ENCODE measurements at regions not wholly inside any gene's neighbourhood (a gene's known extent, or its start where the extent isn't known, plus 50 kb on each side); places are given as distances from the start of the nearest gene placed in this dataset.

- Mint-ChIP-seq H3K27ac (no peak overlapping the region), H3K4me1 (peaks cover 66% of the 10 kb centered on the region), H3K4me3 (no peak overlapping the region), H3K27me3 (ENCODE audit: insufficient read depth, low read depth) (no peaks in the 10 kb centered on the region), H3K9me3 (no peaks in the 10 kb centered on the region), H3K36me3 (no peaks in the 10 kb centered on the region)
- Histone ChIP-seq H3K4me3 (no peak overlapping the region), H3K9ac (no peak overlapping the region), H3K27ac (no peak overlapping the region), H3K36me3 (no peaks in the 10 kb centered on the region), H3F3A (ENCODE audit: low read depth) (peaks cover 27% of the 10 kb centered on the region), H4K20me1 (ENCODE audit: low read depth) (no peaks in the 10 kb centered on the region), H3K4me1 (peaks cover 56% of the 10 kb centered on the region), H3K4me2 (no peak overlapping the region), H3K9me3 (ENCODE audit: low read depth) (no peaks in the 10 kb centered on the region), H2AFZ (replicated peaks) (no peak overlapping the region), H3K27me3 (no peaks in the 10 kb centered on the region), H3K79me2 (ENCODE audit: low read depth) (no peaks in the 10 kb centered on the region)
- no peak for TF ChIP-seq CTCF (IDR thresholded peaks at IDR 0.05)
- DNase-seq (ENCODE audit: low spot score), result no peak
Observed at GRCh38 chr4:104418286-104418685, 76.4 kb downstream of the CXXC4 start.

- H3F3A ChIP-seq (ENCODE audit: low read depth), result peaks cover 27% of the 10 kb centered on the region
- H3K79me2 ChIP-seq (ENCODE audit: low read depth), result no peaks in the 10 kb centered on the region
- Mint-ChIP-seq H3K27ac (no peak overlapping the region), H3K4me3 (no peak overlapping the region), H3K9me3 (no peaks in the 10 kb centered on the region), H3K4me1 (peaks cover 62% of the 10 kb centered on the region), H3K36me3 (no peaks in the 10 kb centered on the region), H3K27me3 (ENCODE audit: insufficient read depth, low read depth) (no peaks in the 10 kb centered on the region)
- DNase-seq (ENCODE audit: low spot score), result no peak
- peak overlapping the region; percentile 21 for H3K27ac ChIP-seq
- H3K4me2 ChIP-seq, result peak overlapping the region; percentile 56
- no peak overlapping the region for H3K4me3 ChIP-seq
- no peaks in the 10 kb centered on the region for H4K20me1 ChIP-seq (ENCODE audit: low read depth)
- H3K9ac ChIP-seq, result no peak overlapping the region
- TF ChIP-seq CTCF (IDR thresholded peaks at IDR 0.05) (no peak), EZH2phosphoT487 (IDR thresholded peaks at IDR 0.05) (no peak), EZH2 (IDR thresholded peaks at IDR 0.05) (no peak)
- no peaks in the 10 kb centered on the region for H3K9me3 ChIP-seq (ENCODE audit: low read depth)
- no peaks in the 10 kb centered on the region for H3K27me3 ChIP-seq
- H2AFZ ChIP-seq (replicated peaks), result peak overlapping the region; percentile 77
- H3K4me1 ChIP-seq, result peaks cover 54% of the 10 kb centered on the region
- no peaks in the 10 kb centered on the region for H3K36me3 ChIP-seq
Observed at GRCh38 chr4:104417357-104417882, 77.3 kb downstream of the CXXC4 start.

GRCh38 chr4:104416725-104417356, 77.9 kb downstream of the CXXC4 start:
- H4K20me1 ChIP-seq (ENCODE audit: low read depth), result no peaks in the 10 kb centered on the region
- H3K79me2 ChIP-seq (ENCODE audit: low read depth), result no peaks in the 10 kb centered on the region
- Mint-ChIP-seq H3K27ac (peak overlapping the region; percentile 74), H3K4me3 (no peak overlapping the region), H3K9me3 (no peaks in the 10 kb centered on the region), H3K36me3 (no peaks in the 10 kb centered on the region), H3K4me1 (peaks cover 56% of the 10 kb centered on the region), H3K27me3 (ENCODE audit: insufficient read depth, low read depth) (no peaks in the 10 kb centered on the region)
- H3K9ac ChIP-seq, result no peak overlapping the region
- H3F3A ChIP-seq (ENCODE audit: low read depth), result peaks cover 27% of the 10 kb centered on the region
- H3K4me2 ChIP-seq, result peak overlapping the region; percentile 56
- no peak overlapping the region for H3K4me3 ChIP-seq
- H2AFZ ChIP-seq (replicated peaks), result peak overlapping the region; percentile 77
- no peaks in the 10 kb centered on the region for H3K27me3 ChIP-seq
- peak overlapping the region; percentile 21 for H3K27ac ChIP-seq
- H3K4me1 ChIP-seq, result peaks cover 48% of the 10 kb centered on the region
- H3K36me3 ChIP-seq, result no peaks in the 10 kb centered on the region
- no peak for TF ChIP-seq EZH2phosphoT487 (IDR thresholded peaks at IDR 0.05)
- TF ChIP-seq CTCF (IDR thresholded peaks at IDR 0.05), result no peak
- no peak for TF ChIP-seq EZH2 (IDR thresholded peaks at IDR 0.05)
- DNase-seq (ENCODE audit: low spot score), result peak; percentile 58
- H3K9me3 ChIP-seq (ENCODE audit: low read depth), result no peaks in the 10 kb centered on the region

Measured in neural progenitor cell (in vitro differentiated cells).